GM21360 (cell line): ENCODE measurements at regions not wholly inside any gene's neighbourhood (a gene's known extent, or its start where the extent isn't known, plus 50 kb on each side); places are given as distances from the start of the nearest gene placed in this dataset.

ENCODE experiments used
- ATAC-seq: cut with Tn5 transposase; IDR thresholded peaks from one replicate; pipeline ENCODE4 v1.9.1; 2021; ENCODE audit warnings: mild to moderate bottlenecking, moderate library complexity; ENCODE audit not compliant: unreplicated experiment

GRCh38 chr16:50932348-50932935 lies 190.6 kb downstream of the CYLD start:
- no peak for ATAC-seq

DNA sequence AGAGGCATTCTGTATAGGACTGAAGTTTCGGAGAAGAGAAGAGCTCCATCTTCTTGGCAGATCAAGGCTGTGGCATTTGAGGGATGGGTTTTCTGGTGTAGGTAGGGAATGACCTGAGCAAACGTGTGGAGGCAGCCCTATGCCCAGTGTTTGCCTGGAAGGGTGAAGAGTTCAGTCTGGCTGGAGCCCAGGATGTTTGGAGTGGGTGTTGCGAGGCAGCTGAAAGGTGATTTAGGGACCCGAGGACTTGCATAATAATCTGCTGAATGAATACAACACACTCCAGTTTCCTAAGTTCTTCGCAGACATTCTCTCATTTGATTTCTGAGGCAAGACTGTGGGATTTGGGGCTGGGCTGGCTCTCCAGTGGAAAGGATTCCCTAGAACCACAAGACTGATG lies 186.2 kb downstream of the CYLD start:
- no peak for ATAC-seq

GRCh38 chr16:50925758-50926357 lies 184.0 kb downstream of the CYLD start:
- ATAC-seq, result no peak

DNA sequence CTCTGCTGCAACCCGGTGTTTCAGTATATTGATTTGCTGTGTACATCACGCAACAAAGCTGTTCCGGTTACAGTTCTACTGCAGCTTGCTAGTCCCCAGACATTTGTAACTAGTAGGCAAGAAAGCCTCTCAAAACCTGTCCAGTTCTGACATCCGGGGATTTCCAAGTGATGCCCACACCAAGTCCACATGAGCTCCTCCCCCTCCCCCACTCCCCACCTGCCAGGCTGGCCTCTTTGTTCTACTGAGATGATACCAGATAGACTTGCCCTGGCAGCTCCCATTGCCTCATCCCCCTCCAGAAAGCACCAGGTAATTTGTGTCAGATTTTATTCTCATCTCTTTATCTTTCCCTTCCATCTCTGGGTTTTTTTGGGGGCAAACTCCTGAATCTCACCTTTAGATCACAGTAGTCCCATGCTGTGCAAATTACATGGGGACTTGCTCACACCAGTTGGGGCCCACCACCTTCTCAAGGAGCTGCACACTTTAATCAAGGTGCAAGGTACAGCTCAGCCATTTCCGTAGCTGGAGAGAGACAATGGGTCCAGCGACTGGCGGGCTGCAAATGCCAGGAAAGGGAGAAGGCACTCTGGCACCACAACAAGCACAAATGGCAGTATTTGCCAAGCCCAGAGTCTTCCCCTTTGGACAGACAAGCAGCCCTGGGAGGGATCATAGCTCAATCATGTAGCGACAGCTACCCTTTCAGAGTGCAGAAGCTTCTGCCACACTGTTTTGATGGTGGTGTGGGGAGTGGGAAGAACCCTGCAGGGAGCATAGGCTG lies 183.1 kb downstream of the CYLD start:
- no peak for ATAC-seq

- ATAC-seq, result no peak
Measured at GRCh38 chr16:50917950-50918703, 176.2 kb downstream of the CYLD start.

- no peak for ATAC-seq
Measured at GRCh38 chr16:50916040-50916439, 174.2 kb downstream of the CYLD start.

- ATAC-seq, result no peak
Measured at GRCh38 chr16:50915120-50915519, 173.2 kb downstream of the CYLD start.

DNA sequence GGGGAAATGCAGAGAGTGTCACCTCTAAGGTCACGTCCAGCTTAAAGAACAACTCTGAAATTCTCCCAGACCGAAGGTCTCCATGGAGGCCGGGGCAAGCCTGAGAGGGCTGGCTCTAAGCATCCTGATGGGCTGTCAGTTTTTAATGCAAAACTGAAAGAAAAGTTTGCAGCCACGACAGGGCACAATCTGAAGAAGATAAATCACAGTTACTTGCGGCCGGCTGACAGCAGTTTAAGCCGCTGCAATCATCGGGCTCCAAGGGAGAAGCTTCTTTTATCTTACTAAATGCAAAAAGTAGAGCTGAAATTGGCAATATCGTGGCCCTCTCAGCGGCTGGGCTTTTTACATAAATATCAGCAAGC lies 168.8 kb downstream of the CYLD start:
- no peak for ATAC-seq

DNA sequence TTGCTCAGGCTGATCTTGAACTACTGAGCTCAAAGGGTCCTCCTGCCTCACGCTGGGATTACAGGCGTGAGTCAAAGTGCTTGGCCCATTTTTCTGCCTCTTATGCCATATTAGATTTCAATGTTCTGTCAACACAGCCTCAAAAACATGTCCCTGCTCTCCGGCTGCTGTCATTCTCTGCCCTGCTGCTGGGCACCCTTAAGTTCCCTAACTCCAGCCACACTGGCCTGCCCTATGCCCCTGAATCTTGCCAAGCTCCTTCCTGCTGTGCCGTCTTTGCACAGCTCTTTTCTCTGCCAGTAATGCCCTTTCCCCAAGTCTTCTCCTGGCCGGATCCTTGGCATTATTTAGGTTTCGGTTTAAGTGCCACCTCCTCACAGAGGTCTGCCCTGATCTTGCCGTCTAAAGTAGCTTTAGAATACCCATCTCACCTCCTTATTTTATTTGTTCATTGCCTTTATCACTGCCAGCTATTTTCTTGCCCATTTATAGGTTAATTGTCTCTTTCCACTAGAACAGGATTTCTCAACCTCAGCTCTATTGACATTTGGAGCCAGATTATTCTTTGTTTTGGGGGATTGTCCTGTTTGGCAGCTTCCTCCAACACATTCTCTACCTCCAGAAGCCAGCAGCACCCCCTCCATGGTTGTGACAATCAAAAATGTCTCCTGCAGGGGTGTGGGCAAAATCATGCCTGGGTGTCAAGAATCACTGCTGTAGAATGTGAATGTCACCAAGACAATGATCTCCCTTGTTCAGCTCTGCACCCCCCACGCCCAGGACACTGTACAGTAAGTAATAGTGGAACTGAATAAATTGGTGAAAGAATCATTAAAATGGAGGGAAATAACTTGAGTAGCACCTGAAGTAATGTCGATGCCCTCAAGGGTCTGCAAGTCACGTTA lies 168.2 kb downstream of the CYLD start:
- no peak for ATAC-seq

DNA sequence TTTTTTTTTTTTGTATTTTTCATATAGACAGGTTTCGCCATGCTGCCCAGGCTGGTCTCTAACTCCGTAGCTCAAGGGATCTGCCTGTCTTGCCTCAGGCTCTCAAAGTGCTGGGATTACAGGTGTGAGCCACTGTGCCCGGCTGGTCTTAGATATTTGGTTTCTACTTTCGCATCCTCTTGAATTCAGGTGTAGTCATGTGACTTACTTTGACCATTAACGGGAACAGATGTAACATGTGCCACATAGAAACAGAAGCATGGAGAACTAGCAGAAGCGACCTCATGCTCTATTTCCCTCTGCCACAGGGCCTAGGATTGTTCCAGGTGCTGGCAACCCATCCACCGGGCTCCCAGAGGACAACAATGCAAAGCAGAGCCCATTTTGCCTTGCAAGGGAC lies 166.6 kb downstream of the CYLD start:
- ATAC-seq, result no peak

- ATAC-seq, result no peak
Measured at GRCh38 chr16:50906454-50906853, 164.6 kb downstream of the CYLD start.

DNA sequence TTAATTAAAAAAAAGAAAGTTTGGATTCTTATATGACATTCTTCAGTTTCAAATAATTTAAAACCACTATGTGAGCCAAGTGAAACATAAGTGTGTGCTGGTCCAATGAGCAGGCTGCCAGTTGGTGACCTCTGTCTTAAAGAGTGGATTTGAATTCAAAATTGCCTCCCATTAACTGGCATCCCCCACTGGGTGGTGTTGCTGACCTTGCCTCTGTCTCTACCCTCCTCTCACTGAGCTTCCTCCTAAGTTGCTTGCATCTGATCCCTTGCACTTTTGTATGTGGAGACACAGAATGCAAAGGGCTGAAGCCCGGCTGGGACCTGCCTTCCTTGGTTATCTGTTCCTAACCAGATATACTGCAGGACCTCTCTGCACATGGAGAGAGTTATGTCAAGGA lies 160.6 kb downstream of the CYLD start:
- no peak for ATAC-seq

- no peak for ATAC-seq
Measured at GRCh38 chr16:50901062-50901461, 159.2 kb downstream of the CYLD start.

DNA sequence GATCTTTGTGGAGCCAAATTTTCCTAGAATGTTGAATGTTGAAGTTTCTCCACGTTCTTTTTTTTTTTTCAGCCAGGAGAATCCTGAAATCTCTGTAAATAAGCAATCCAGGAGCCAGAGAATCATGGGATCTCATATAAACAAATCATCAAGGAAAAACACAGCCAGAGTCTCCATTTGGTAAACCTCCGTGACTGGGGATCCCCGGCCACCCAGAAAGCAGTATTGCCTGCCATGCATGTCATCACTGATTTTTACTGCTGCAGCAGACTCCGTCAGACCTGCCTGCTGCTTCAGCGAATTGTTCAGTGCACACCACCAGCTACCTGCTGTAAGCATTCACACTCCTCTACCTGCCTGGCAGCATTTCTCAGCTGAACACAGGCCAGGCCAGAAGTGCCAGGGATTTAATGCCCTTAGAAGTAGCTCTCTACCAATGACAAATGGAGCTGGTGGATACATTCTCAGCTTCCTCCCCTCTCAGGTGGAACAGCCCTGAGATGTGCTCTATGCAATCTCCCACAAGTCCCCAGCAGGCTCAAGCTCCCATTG lies 158.6 kb downstream of the CYLD start:
- no peak for ATAC-seq

GRCh38 chr16:50899951-50900350 lies 158.1 kb downstream of the CYLD start:
- ATAC-seq, result no peak

DNA sequence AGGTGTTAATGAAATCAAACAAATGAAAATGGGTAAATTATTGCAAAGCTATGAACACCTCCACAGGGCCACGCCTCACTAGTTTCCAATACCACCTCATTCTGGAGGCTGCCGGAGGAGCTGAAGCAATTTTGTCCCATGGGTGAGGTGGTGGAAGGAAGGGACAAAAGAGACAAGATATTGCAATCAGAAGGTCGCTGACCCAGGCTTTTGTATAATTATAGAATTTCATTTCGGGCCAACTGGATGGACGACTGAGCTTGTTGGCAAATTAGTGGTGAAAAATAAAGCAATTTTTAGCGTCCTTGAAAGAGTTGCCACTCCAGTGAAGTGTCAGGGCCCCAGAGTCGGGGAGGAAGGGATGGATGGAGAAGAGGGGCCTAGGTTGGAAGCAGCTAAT lies 147.9 kb downstream of the CYLD start:
- no peak for ATAC-seq

DNA sequence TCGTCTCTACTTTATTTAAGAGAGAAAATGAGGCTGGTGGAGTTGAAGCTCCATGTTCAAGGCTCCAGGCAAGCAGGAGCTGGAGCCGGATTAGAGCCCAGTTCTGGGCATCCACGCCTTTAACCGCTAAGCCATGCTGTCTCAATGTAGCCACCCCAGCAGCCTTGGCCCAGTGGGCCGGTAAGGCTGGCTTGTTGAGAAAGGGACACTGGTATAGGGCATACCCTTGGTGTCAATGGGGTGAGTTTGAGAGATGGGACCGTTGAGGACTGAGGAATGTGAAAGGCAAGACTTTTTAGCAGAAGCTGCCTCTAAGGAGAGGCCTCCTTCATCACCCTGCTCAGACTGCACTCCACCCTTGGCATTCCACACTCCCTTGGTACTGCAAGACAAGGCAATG lies 147.4 kb downstream of the CYLD start:
- no peak for ATAC-seq

- ATAC-seq, result no peak
Measured at GRCh38 chr16:50888486-50889261, 146.8 kb downstream of the CYLD start.

DNA sequence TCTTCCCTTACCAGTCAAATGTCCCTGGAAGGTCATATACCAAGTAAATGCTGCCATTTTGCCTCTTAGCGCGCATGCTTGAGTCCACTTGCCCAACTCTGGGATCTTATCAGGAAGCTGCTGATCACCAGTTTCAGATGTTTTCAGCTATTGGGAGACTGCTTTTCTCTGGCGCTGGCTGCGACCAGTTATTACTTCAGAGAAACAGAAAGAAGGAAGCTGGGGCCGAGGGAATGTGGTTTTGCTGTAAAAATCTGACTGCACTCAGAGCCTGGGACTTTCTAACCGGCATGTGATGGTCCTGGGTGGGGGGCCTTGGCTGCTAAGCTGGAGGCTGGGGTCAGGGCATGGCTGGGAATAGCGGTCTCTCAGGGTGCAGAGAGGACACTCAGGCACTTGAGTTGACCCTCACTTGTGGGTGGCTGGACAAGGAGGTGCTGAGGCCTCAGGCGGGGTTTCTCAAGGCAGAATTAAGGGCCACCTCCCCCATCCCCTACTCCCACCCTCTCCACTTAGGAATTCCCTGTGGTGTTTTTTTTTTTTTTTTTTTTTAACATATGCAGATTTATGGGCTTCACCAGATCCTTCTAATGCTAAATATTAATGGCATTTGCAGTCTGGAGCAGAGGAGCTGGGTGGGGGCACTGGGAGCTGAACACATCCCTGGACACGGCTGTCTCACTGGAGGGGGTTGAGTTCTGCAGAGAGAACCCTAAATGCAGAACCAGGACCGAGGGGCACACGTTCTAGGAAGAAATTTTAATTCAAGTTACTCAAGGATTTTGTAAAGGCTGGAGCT lies 145.8 kb downstream of the CYLD start:
- ATAC-seq, result no peak
